HUES48 (cell line): ENCODE measurements at regions not wholly inside any gene's neighbourhood (a gene's known extent, or its start where the extent isn't known, plus 50 kb on each side); places are given as distances from the start of the nearest gene placed in this dataset.

ENCODE experiments used
- H3K27ac ChIP-seq: one replicate; pipeline ENCODE4 v1.7.0; 2013; ENCODE audit warnings: low read depth, low read length, inconsistent platforms
- H3K27me3 ChIP-seq: 2 replicates; pipeline ENCODE4 v1.6.1; 2013; ENCODE audit warnings: mild to moderate bottlenecking, low read length; ENCODE audit not compliant: control insufficient read depth, insufficient read depth
- H3K36me3 ChIP-seq: 2 replicates; pipeline ENCODE4 v1.6.1; 2013; ENCODE audit warnings: low read length; ENCODE audit not compliant: control insufficient read depth, insufficient read depth
- H3K4me1 ChIP-seq: 2 replicates; pipeline ENCODE4 v1.6.1; 2013; ENCODE audit warnings: mild to moderate bottlenecking, low read length; ENCODE audit not compliant: control insufficient read depth, insufficient read depth
- H3K4me3 ChIP-seq: 2 replicates; pipeline ENCODE4 v1.5.1; 2013; ENCODE audit warnings: mild to moderate bottlenecking, low read depth, low read length
- H3K9ac ChIP-seq: 2 replicates; pipeline ENCODE4 v1.6.1; 2013; ENCODE audit warnings: mild to moderate bottlenecking, low read depth, low read length, moderate library complexity
- H3K9me3 ChIP-seq: 2 replicates; pipeline ENCODE4 v1.6.1; 2013; ENCODE audit warnings: low read length; ENCODE audit not compliant: control insufficient read depth, insufficient read depth

DNA sequence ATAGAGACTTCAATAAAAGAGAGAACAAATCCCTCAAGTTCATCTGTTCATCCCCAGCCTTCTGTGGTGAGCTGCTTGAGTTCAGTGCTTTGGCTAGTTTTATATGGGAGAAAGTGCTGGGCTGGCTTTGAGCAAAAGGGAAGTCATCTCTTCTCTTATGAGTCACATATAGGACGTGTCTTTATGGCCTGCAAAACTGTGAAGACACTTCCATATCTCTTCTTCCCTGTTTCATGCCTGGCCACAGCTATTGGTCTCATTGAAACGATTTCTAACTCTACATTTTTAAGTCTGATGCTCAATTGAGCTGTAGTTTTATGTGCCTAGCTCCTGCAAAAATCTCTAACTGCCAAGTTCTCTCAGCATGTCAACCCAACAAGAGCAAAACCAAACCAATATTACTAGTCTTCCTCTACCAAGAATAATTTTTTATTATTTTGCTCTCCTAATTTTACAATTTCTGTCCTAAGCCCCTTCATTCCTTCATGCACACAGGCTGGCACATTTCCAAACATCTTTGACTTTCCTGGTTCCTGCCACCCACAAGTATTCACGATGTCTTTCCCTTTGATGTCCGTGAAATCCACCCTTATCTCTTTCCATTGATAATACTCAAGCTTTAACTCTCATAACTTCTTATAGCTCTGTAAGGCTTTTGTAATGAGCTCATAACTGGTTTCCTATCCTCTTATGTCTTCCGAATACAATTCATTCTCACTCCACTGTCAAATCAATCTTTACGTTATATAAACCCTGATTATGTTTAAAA lies 165.3 kb downstream of the BTC start:
- Histone ChIP-seq H3K27me3 (no peaks in the 10 kb centered on the region), H3K27ac (no peak overlapping the region), H3K4me3 (no peak overlapping the region), H3K9me3 (no peaks in the 10 kb centered on the region), H3K9ac (no peak overlapping the region), H3K36me3 (no peaks in the 10 kb centered on the region), H3K4me1 (no peaks in the 10 kb centered on the region)

GRCh38 chr4:74630551-74630950 lies 163.8 kb downstream of the BTC start:
- Histone ChIP-seq H3K27ac (no peak overlapping the region), H3K36me3 (no peaks in the 10 kb centered on the region), H3K9ac (no peak overlapping the region), H3K9me3 (no peaks in the 10 kb centered on the region), H3K4me1 (no peaks in the 10 kb centered on the region), H3K27me3 (no peaks in the 10 kb centered on the region), H3K4me3 (no peak overlapping the region)

DNA sequence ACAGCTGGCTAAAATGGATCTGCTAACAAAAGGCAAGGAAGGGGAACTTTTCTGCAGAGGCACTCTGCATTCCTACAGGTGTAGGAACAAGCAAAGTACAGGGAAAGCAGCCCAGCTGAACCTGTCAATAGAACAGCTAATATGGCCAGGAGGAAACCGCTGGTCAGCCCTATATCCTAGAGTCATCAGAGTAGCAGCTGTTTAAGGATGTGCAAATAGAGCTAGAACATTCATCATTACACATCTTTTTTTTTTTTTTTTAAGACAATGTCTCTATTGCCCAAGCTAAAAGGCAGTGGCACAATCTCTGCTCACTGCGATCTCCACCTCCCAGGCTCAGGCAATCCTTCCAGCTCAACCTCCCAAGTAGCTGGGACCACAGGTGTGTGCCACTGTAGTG lies 163.0 kb downstream of the BTC start:
- Histone ChIP-seq H3K9me3 (no peaks in the 10 kb centered on the region), H3K4me1 (no peaks in the 10 kb centered on the region), H3K27ac (no peak overlapping the region)

DNA sequence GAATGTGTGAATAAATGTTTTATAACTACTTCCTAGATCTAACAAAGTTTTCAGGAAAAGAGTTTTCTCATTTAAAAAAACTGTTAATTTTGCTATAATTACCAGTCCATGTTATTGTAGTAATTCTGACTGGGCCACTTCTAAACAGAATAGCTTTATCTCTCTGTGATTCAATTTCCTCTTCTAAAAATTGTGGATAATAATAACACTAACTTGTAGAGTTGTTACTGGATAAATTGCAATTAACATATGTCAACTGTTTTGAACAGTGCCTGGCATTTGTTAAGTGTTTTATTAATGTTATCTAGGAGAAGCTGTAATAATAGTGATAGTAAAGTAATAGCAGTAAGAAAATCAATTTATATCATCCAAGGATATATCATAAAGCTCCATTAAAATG lies 162.3 kb downstream of the BTC start:
- Histone ChIP-seq H3K36me3 (no peaks in the 10 kb centered on the region), H3K9me3 (no peaks in the 10 kb centered on the region), H3K9ac (no peak overlapping the region), H3K4me1 (no peaks in the 10 kb centered on the region), H3K27ac (no peak overlapping the region), H3K4me3 (no peak overlapping the region), H3K27me3 (no peaks in the 10 kb centered on the region)

More for the DNA sequence above, 163.0 kb downstream of the BTC start:
- H3K4me3 ChIP-seq = no peak overlapping the region
- H3K36me3 ChIP-seq = no peaks in the 10 kb centered on the region
- no peak overlapping the region for H3K9ac ChIP-seq
- no peaks in the 10 kb centered on the region for H3K27me3 ChIP-seq

- Histone ChIP-seq H3K4me3 (no peak overlapping the region), H3K4me1 (no peaks in the 10 kb centered on the region), H3K27ac (no peak overlapping the region), H3K36me3 (no peaks in the 10 kb centered on the region), H3K9me3 (no peaks in the 10 kb centered on the region), H3K9ac (no peak overlapping the region), H3K27me3 (no peaks in the 10 kb centered on the region)
Observed at GRCh38 chr4:74632634-74633033, 161.7 kb downstream of the BTC start.

- no peaks in the 10 kb centered on the region for H3K36me3 ChIP-seq
- H3K4me3 ChIP-seq = no peak overlapping the region
- H3K27me3 ChIP-seq = no peaks in the 10 kb centered on the region
- no peak overlapping the region for H3K27ac ChIP-seq
- no peaks in the 10 kb centered on the region for H3K4me1 ChIP-seq
- no peaks in the 10 kb centered on the region for H3K9me3 ChIP-seq
- no peak overlapping the region for H3K9ac ChIP-seq
Observed at GRCh38 chr4:74635074-74635473, 159.2 kb downstream of the BTC start.

GRCh38 chr4:74635490-74636123 lies 158.7 kb downstream of the BTC start:
- no peaks in the 10 kb centered on the region for H3K36me3 ChIP-seq
- H3K4me1 ChIP-seq = no peaks in the 10 kb centered on the region
- H3K27me3 ChIP-seq = no peaks in the 10 kb centered on the region
- H3K4me3 ChIP-seq = no peak overlapping the region
- no peaks in the 10 kb centered on the region for H3K9me3 ChIP-seq
- H3K27ac ChIP-seq = no peak overlapping the region
- H3K9ac ChIP-seq = no peak overlapping the region

DNA sequence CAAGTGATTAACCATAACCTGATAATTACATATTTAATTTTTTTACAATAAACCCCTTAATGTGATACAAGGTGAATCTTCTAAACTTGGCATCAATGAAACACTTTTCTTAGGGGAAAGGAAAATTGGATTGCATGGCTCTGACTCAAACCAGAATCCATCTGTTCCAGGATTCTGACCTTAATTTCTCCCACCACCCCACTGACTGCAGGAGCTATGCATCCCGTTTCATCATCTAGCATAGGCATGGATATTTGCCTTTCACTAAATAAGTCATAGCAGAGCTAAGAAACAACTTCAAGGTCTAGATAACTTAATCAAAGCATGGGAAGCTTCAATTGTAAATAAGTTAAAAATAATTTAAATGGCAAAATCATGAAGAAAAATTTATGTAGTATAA lies 156.3 kb downstream of the BTC start:
- Histone ChIP-seq H3K4me1 (no peaks in the 10 kb centered on the region), H3K27me3 (no peaks in the 10 kb centered on the region), H3K9ac (no peak overlapping the region), H3K9me3 (no peaks in the 10 kb centered on the region), H3K4me3 (no peak overlapping the region), H3K27ac (no peak overlapping the region), H3K36me3 (no peaks in the 10 kb centered on the region)

GRCh38 chr4:74638689-74639088 lies 155.6 kb downstream of the BTC start:
- Histone ChIP-seq H3K9ac (no peak overlapping the region), H3K4me3 (no peak overlapping the region), H3K27me3 (no peaks in the 10 kb centered on the region), H3K27ac (no peak overlapping the region), H3K9me3 (no peaks in the 10 kb centered on the region), H3K36me3 (no peaks in the 10 kb centered on the region), H3K4me1 (no peaks in the 10 kb centered on the region)

DNA sequence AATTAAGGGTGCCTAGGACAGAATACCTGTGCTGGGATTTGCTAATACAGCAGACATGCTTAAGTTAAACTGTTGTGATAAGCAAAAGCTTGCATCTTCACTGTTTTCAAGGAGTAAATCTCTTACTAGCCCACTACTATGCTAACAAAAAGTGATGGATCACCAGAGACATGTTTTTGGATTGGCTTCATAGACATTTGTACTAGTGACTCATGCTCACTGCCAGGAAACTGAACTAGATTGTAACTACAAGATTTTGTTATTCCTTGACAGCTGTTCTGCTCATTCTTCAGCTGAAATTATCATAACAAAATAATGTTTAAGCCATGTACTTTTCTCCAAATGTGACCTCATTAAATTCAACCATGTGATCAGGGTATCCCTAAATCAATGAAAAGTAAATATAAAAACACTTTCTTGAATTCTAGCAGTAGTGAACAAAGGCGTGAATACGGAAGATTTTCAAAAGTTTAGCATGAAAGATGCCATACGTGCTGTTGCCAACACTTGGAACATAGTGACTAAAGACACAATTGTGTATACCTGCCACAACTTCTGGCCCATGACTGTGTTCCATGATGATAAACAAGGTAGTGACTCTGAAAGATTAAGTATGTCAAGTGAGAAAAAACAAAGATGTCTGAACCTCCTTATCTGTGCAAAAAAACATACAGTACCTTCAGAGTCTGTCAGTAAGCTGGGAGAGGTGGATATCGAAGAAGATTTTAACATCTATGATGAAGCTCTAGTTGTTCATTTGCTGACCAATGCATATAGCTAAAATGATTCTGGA lies 154.0 kb downstream of the BTC start:
- no peaks in the 10 kb centered on the region for H3K4me1 ChIP-seq
- H3K9ac ChIP-seq = no peak overlapping the region
- no peak overlapping the region for H3K4me3 ChIP-seq
- no peak overlapping the region for H3K27ac ChIP-seq
- H3K9me3 ChIP-seq = no peaks in the 10 kb centered on the region
- H3K27me3 ChIP-seq = no peaks in the 10 kb centered on the region
- H3K36me3 ChIP-seq = no peaks in the 10 kb centered on the region

DNA sequence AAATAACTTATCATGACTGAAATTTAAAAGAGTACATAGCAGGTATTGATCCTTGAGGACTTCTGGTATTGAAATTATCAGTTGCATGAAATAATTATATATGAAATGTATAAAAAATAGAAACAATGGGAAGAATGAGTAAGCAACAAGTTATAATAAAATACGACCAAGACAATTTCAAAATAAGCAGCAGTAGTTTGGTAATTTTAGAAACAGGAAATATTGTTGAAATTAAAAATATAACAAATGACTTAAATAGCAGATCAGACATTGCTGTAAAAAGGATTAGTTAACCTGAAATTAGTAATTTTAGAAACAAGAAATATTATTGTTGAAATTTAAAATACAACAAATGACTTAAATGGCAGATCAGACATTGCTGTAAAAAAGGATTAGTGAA lies 152.3 kb downstream of the BTC start:
- H3K27ac ChIP-seq = no peak overlapping the region
- no peaks in the 10 kb centered on the region for H3K9me3 ChIP-seq
- no peak overlapping the region for H3K4me3 ChIP-seq
- H3K27me3 ChIP-seq = no peaks in the 10 kb centered on the region
- no peaks in the 10 kb centered on the region for H3K36me3 ChIP-seq
- H3K4me1 ChIP-seq = no peaks in the 10 kb centered on the region
- no peak overlapping the region for H3K9ac ChIP-seq
